T-helper 2 cell treated with Interferon-gamma antibody and Interleukin-4, amounts not matched to agents 100 ng/mL and 5 ng/mL, for 36 hours (primary cell): ENCODE measurements at regions not wholly inside any gene's neighbourhood (a gene's known extent, or its start where the extent isn't known, plus 50 kb on each side); places are given as distances from the start of the nearest gene placed in this dataset.

Experiments
- intact Hi-C: fragments of 100-400 bp; cut with micrococcal nuclease; formaldehyde crosslinking; loops from one replicate; pipeline ENCODE4 v1.15.1; 2023

- intact Hi-C loops, result no loop called here
Measured at GRCh38 chr4:181684310-181684709, 558.9 kb upstream of the TENM3 start.

GRCh38 chr4:181685461-181685860, 557.7 kb upstream of the TENM3 start:
- intact Hi-C loops, result no loop called here

- intact Hi-C loops, result no loop called here
Measured at GRCh38 chr4:181685911-181686310, 557.3 kb upstream of the TENM3 start.

GRCh38 chr4:181687116-181687515, 556.1 kb upstream of the TENM3 start:
- intact Hi-C loops, result no loop called here

- intact Hi-C loops, result no loop called here
Measured at GRCh38 chr4:181688432-181688831, 554.8 kb upstream of the TENM3 start.

- intact Hi-C loops, result no loop called here
Measured at GRCh38 chr4:181688872-181689271, 554.3 kb upstream of the TENM3 start.

GRCh38 chr4:181690498-181690897, 552.7 kb upstream of the TENM3 start:
- intact Hi-C loops, result no loop called here

GRCh38 chr4:181692965-181693364, 550.2 kb upstream of the TENM3 start:
- intact Hi-C loops, result no loop called here

- intact Hi-C loops, result no loop called here
Measured at GRCh38 chr4:181693517-181693916, 549.7 kb upstream of the TENM3 start.

GRCh38 chr4:181698221-181698620, 545.0 kb upstream of the TENM3 start:
- intact Hi-C loops, result no loop called here

- intact Hi-C loops, result no loop called here
Measured at GRCh38 chr4:181701214-181701613, 542.0 kb upstream of the TENM3 start.

- intact Hi-C loops, result no loop called here
Measured at GRCh38 chr4:181701894-181702293, 541.3 kb upstream of the TENM3 start.

- intact Hi-C loops, result no loop called here
Measured at GRCh38 chr4:181702864-181703495, 540.2 kb upstream of the TENM3 start.

GRCh38 chr4:181710143-181710542, 533.1 kb upstream of the TENM3 start:
- intact Hi-C loops, result no loop called here

GRCh38 chr4:181711387-181711786, 531.8 kb upstream of the TENM3 start:
- intact Hi-C loops, result no loop called here

- intact Hi-C loops, result no loop called here
Measured at GRCh38 chr4:181728305-181728966, 514.8 kb upstream of the TENM3 start.

GRCh38 chr4:181731900-181732299, 511.3 kb upstream of the TENM3 start:
- intact Hi-C loops, result no loop called here

GRCh38 chr4:181737744-181738143, 505.5 kb upstream of the TENM3 start:
- intact Hi-C loops, result no loop called here

GRCh38 chr4:181739031-181739430, 504.2 kb upstream of the TENM3 start:
- intact Hi-C loops, result no loop called here

- intact Hi-C loops, result no loop called here
Measured at GRCh38 chr4:181741513-181741912, 501.7 kb upstream of the TENM3 start.

- intact Hi-C loops, result no loop called here
Measured at GRCh38 chr4:181745933-181746625, 497.1 kb upstream of the TENM3 start.

GRCh38 chr4:181748581-181748980, 494.6 kb upstream of the TENM3 start:
- intact Hi-C loops, result no loop called here

- intact Hi-C loops, result no loop called here
Measured at GRCh38 chr4:181752516-181752915, 490.7 kb upstream of the TENM3 start.
